Peyer's patch (tissue), 4 donors: ENCODE measurements at regions not wholly inside any gene's neighbourhood (a gene's known extent, or its start where the extent isn't known, plus 50 kb on each side); places are given as distances from the start of the nearest gene placed in this dataset.

Experiments
- CTCF ChIP-seq, 6 experiments: fragments of 450-650 bp in 4 of 6; fragments of 200-600 bp in 2 of 6; sonication (generic) in 1 of 6; IDR thresholded peaks; one replicate each; pipeline ENCODE4 v1.5.1; 2017 to 2019; ENCODE audit warnings: antibody characterized with exemption in 6 of 6, mild to moderate bottlenecking in 3 of 6, moderate library complexity in 1 of 6
- POLR2A ChIP-seq, 2 donors: fragments of 450-650 bp; IDR thresholded peaks; one replicate each; pipeline ENCODE4 v1.5.1; 2017; ENCODE audit warnings: antibody characterized with exemption in 2 of 2, mild to moderate bottlenecking in 2 of 2, moderate library complexity in 2 of 2

GRCh38 chr3:144127014-144127413, 155.4 kb downstream of the DIPK2A start:
- no peak for TF ChIP-seq CTCF (IDR thresholded peaks at IDR 0.05)
- no peak for TF ChIP-seq POLR2A (IDR thresholded peaks at IDR 0.05)
